ENCODE measurements at regions not wholly inside any gene's neighbourhood (a gene's known extent, or its start where the extent isn't known, plus 50 kb on each side); places are given as distances from the start of the nearest gene placed in this dataset.

- CTCF ChIA-PET: no interaction called here
- no peak for DNase-seq (ENCODE audit: low read depth)
- H3K4me3 ChIP-seq (ENCODE audit: low read depth, low read length): no peak overlapping the region
- POLR2A ChIA-PET: no interaction called here
- H3K36me3 ChIP-seq (ENCODE audit: control insufficient read depth, insufficient read depth, low read length): no peaks in the 10 kb centered on the region
- no peak for TF ChIP-seq CTCF (IDR thresholded peaks at IDR 0.05; ENCODE audit: insufficient read depth, low read depth, low read length)
- H3K27me3 ChIP-seq (ENCODE audit: control insufficient read depth, insufficient read depth, low read length): no peaks in the 10 kb centered on the region
Measured at GRCh38 chr17:63029541-63029940, 63.5 kb downstream of the TANC2 start.

- no peaks in the 10 kb centered on the region for H3K36me3 ChIP-seq (ENCODE audit: control insufficient read depth, insufficient read depth, low read length)
- TF ChIP-seq CTCF (IDR thresholded peaks at IDR 0.05; ENCODE audit: insufficient read depth, low read depth, low read length): no peak
- ChIA-PET CTCF (interaction anchor here (1.2 to 2.3 kb wide), 3 partner anchors 8 to 374 kb away, joined by 3 to 7 read pairs (median 6); no protein-coding TSS in a partner anchor), POLR2A (interaction anchor here (0.7 kb wide), 1 partner anchor 53 kb away, joined by 3 read pairs; no protein-coding TSS in a partner anchor)
- no peak overlapping the region for H3K4me3 ChIP-seq (ENCODE audit: low read depth, low read length)
- DNase-seq (ENCODE audit: low read depth): no peak
- no peaks in the 10 kb centered on the region for H3K27me3 ChIP-seq (ENCODE audit: control insufficient read depth, insufficient read depth, low read length)
Measured at GRCh38 chr17:63032142-63032541, 66.1 kb downstream of the TANC2 start.

GRCh38 chr17:63033142-63033541 lies 67.1 kb downstream of the TANC2 start:
- DNase-seq (ENCODE audit: low read depth): no peak
- ChIA-PET CTCF (interaction anchor here (1.2 to 2.1 kb wide), 2 partner anchors 64 to 373 kb away, joined by 3 to 7 read pairs; no protein-coding TSS in a partner anchor), POLR2A (no interaction called here)
- no peaks in the 10 kb centered on the region for H3K36me3 ChIP-seq (ENCODE audit: control insufficient read depth, insufficient read depth, low read length)
- no peak overlapping the region for H3K4me3 ChIP-seq (ENCODE audit: low read depth, low read length)
- no peaks in the 10 kb centered on the region for H3K27me3 ChIP-seq (ENCODE audit: control insufficient read depth, insufficient read depth, low read length)
- no peak for TF ChIP-seq CTCF (IDR thresholded peaks at IDR 0.05; ENCODE audit: insufficient read depth, low read depth, low read length)

GRCh38 chr17:63035271-63035670 lies 69.2 kb downstream of the TANC2 start:
- ChIA-PET CTCF (no interaction called here), POLR2A (no interaction called here)
- TF ChIP-seq CTCF (IDR thresholded peaks at IDR 0.05; ENCODE audit: insufficient read depth, low read depth, low read length): no peak
- H3K4me3 ChIP-seq (ENCODE audit: low read depth, low read length): no peak overlapping the region
- H3K36me3 ChIP-seq (ENCODE audit: control insufficient read depth, insufficient read depth, low read length): no peaks in the 10 kb centered on the region
- H3K27me3 ChIP-seq (ENCODE audit: control insufficient read depth, insufficient read depth, low read length): no peaks in the 10 kb centered on the region
- no peak for DNase-seq (ENCODE audit: low read depth)

GRCh38 chr17:63035695-63036094 lies 69.7 kb downstream of the TANC2 start:
- ChIA-PET POLR2A (no interaction called here), CTCF (interaction anchor here (0.7 kb wide), 1 partner anchor 333 kb away, joined by 3 read pairs; no protein-coding TSS in a partner anchor)
- H3K36me3 ChIP-seq (ENCODE audit: control insufficient read depth, insufficient read depth, low read length): no peaks in the 10 kb centered on the region
- no peaks in the 10 kb centered on the region for H3K27me3 ChIP-seq (ENCODE audit: control insufficient read depth, insufficient read depth, low read length)
- DNase-seq (ENCODE audit: low read depth): no peak
- no peak overlapping the region for H3K4me3 ChIP-seq (ENCODE audit: low read depth, low read length)
- TF ChIP-seq CTCF (IDR thresholded peaks at IDR 0.05; ENCODE audit: insufficient read depth, low read depth, low read length): no peak

Data from BJ (cell line).